GM19452 (cell line): ENCODE measurements at regions not wholly inside any gene's neighbourhood (a gene's known extent, or its start where the extent isn't known, plus 50 kb on each side); places are given as distances from the start of the nearest gene placed in this dataset.
"Not testable (repeated sequence)": the region's sequence is repeated elsewhere in the genome, so short reads cannot be mapped to it uniquely, and the experiment has no call there.

Experiments used
- ATAC-seq: cut with Tn5 transposase; IDR thresholded peaks from one replicate; pipeline ENCODE4 v1.9.1; 2021; ENCODE audit not compliant: unreplicated experiment

GRCh38 chr9:1837453-1838084 is 177.6 kb upstream of the SMARCA2 start:
- peak; percentile 78 for ATAC-seq

DNA sequence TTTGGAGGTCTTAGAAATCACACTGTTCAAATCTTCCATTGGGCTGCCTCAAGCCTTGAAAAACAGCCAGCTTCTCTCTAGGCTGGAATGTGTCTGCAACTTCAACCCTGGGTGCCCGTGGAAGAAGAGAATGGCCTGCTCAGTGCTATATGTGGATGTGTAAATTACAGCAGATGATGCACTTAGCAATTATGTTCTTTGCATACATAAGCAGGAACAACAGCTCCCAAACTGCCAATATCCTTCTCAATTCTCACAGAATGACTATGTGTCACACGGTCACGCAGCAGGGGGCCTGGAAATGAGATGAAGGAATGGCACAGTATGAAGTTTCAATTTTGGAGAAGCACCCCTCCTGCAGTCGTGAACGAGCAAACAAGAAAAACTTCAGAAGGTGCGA is 175.2 kb upstream of the SMARCA2 start:
- no peak for ATAC-seq

GRCh38 chr9:1845425-1845824 is 169.7 kb upstream of the SMARCA2 start:
- no peak for ATAC-seq

- ATAC-seq, result no peak
Observed at GRCh38 chr9:1855726-1856125, 159.4 kb upstream of the SMARCA2 start.

DNA sequence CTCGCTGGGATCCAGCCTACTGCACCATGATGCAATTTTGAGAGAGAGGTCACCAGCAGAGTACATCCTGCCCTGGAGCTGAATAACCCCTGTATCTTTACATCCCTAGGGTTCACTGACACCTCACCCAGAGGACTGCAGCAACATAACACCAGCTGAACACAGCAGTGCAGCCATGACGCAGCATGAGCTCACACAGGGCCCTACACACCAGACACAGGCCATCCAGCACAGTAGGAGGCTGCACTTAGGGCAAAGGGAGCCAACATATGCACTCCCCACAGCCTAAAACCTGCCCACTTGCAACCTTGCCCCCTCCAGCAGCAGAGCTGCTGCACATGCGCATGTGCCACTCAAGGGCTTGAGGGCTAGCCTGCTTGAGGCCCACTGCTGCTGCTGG is 157.3 kb upstream of the SMARCA2 start:
- ATAC-seq, result no peak

GRCh38 chr9:1869843-1870242 is 145.3 kb upstream of the SMARCA2 start:
- ATAC-seq, result peak; percentile 87

DNA sequence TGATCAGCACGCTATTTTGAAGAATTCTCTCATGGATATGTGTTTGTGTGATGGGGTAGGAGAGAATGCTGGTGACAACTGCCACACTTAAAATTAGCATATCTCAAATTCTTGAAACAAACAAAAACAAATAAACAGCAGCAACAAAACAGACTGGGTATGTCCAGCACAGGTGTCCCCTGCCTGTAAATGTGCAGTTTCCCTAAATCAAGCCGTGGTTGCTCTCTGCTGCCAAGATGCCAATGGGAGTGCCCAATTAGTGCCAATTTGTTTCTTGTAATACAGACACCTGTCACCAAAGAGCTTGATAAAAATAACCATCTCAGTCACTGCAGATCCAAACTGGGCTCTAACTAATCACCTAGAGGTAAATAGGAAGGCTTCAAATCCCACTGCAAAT is 144.2 kb upstream of the SMARCA2 start:
- ATAC-seq, result no peak

- no peak for ATAC-seq
Observed at GRCh38 chr9:1871626-1872419, 143.3 kb upstream of the SMARCA2 start.

DNA sequence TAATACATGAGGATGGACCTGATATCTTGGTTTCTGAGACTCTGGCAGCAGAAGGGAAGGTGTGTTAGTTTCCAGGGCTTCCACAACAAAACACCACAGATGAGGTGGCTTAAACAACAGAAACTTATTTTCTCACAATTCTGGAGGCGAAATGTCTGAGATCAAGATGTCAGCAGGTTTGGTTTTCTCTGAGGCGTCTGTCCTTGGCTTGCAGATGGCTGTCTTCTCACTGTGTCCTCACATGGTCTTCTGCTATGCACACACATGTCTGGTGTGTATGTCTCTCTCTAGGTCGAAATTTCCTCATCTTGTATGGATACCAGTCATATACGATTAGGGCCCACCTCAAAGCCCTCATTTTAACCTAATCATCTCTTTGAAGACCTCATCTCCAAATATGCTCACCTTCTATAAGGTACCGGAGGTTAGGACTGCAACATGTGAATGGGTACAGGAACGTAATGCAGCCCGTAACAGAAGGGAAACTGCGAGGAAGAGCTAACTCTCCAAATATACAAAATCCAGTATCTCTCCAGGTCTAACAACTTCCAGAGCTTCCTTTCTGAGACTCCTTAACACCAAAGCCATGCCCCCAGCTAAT is 139.8 kb upstream of the SMARCA2 start:
- no peak for ATAC-seq

GRCh38 chr9:1875921-1876448 is 139.2 kb upstream of the SMARCA2 start:
- ATAC-seq, result peak; percentile 59

DNA sequence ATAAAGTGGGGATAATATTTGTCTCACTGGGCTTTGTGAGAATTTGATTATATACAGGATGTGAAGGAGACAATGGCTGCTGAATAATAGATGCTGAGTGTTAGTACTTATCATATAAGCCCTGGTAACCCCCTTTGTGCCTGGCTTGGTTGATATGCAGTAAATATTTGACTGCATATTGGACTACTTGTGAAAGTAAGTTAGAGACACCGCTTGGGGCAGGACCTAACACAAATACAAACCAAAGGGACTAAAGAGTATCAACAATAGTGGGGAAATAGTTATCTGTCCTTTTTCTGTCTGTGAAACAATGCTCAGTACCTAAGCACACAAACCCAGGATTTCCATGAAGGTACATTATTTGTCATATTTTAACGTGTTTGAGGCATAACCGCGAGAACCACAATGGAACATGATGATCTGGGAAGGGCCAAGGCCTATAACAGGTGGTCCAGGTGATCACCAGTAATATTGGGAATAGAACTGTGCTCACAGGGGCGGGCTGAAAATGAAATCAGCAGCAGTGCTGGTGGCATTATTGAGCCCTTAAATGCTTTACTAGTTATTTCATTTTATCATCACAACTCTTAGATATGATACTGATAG is 138.2 kb upstream of the SMARCA2 start:
- ATAC-seq, result no peak

DNA sequence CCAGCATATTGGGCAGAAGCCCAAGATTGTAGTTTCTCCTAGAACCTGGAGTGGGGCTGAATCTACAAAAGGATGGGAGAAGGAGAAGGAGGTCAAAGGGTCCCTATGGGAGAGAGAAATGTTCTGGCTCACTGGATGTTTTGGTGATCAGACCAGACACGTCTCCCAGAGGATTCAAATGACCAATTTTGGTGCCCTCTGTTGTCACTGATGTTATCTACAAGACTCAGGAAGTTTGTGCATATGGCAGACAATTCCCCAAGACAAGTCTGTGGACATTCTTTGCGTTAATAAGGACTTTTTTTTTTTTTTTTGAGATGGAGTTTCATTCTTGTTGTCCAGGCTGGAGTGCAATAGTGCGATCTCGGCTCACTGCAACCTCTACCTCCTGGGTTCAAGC is 137.2 kb upstream of the SMARCA2 start:
- no peak for ATAC-seq

- no peak for ATAC-seq
Observed at GRCh38 chr9:1878811-1879210, 136.3 kb upstream of the SMARCA2 start.

DNA sequence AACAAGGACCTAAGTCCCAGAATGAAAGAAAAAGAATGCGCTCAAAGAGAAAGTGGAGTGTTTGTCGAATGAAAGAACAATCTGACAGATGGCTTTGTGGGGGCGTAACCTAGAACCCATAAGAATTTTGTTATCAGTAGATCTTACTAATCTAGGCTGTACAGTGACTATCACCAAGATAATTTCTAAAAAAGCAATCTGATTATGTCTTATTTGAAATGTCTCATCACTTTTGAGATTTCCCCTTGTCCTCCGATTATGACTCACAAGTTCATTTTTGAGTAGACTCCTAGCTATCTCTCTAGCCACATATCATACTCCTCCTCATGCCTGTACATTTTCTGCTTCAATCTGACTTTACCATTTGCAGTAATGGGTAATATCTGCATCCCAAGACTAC is 135.6 kb upstream of the SMARCA2 start:
- peak; percentile 46 for ATAC-seq

GRCh38 chr9:1880038-1880565 is 135.0 kb upstream of the SMARCA2 start:
- no peak for ATAC-seq

GRCh38 chr9:1881708-1882295 is 133.3 kb upstream of the SMARCA2 start:
- no peak for ATAC-seq

GRCh38 chr9:1882711-1883403 is 132.3 kb upstream of the SMARCA2 start:
- no peak for ATAC-seq

DNA sequence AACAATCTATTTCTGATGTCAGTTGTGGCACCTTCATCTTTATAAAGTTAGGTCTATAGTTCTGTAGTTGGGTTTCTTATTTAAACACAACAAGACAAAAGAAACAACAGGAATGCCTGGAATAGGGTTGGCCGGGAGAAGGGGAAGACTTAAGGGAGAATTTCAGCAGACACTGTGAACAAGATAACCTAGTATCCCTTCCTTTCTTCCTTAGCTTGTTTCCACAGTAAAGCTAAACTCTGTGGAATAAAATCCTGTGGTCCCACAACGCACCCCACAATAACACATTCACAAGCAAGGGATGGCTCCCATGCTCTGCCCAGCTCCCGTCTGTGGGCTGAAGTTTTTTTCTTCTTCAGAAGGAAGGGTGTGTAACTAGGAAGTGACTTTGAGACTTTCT is 124.9 kb upstream of the SMARCA2 start:
- ATAC-seq, result no peak

DNA sequence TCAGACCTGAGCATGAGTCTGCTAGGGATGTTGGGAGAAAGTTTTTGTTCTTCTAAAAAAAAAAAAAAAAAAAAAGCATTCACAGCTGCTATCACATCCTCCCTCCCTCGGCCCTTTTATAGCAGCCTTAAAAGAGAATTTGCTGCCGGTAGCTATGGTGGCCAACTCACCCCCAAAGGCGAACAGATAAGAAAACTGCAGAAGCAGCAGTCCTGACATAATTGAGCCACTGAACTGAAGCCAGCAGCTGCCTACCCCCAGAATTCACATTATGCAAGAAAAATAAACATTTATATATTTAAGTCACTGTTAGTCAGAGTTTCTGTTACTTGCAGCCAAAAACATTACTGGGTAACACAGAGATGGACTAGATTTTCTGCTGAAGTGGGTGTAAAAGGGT is 124.3 kb upstream of the SMARCA2 start:
- ATAC-seq, result no peak

DNA sequence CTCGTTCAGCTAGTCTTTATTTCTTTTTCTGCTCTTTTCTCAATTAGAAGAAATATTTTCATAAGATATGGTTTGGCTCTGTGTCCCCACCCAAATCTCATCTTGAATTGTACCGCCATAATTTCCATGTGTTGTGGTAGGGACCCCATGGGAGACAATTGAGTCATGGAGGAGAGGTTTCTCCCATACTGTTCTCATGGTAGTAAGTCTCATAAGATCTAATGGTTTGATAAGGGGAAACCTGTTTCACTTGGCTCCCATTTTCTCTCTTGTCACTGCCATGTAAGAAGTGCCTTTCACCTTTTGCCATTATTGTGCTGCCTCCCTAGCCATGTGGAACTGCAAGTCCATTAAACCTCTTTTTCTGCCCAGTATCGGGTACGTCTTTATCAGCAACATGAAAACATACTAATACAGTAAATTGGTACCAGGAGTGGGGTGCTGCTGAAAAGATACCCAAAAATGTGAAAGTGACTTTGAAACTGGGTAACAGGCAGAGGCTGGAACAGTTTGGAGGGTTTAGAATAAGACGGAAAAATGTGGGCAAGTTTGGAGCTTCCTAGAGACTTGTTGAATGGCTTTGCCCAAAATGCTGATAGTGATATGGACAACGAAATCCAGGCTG is 112.0 kb upstream of the SMARCA2 start:
- ATAC-seq, result not testable (repeated sequence)
